PC-9 (cell line): ENCODE measurements at regions not wholly inside any gene's neighbourhood (a gene's known extent, or its start where the extent isn't known, plus 50 kb on each side); places are given as distances from the start of the nearest gene placed in this dataset.

ENCODE experiments used
- BruUV-seq: library from RNA; stranded (reverse); fragments of 400-500 nt; replicated peaks from 2 replicates; lab custom pipeline; 2021; lab: Mats Ljungman, UMichigan
- CTCF ChIA-PET: fragments of 300-600 bp; sonication (Branson Sonifier 250); formaldehyde crosslinking; loops from one replicate; lab custom pipeline; 2022; ENCODE audit warnings: antibody characterized with exemption; lab: Charles Lee
- POLR2A ChIA-PET: fragments of 300-600 bp; sonication (Branson Sonifier 250); formaldehyde crosslinking; loops from one replicate; lab custom pipeline; 2022; ENCODE audit warnings: antibody characterized with exemption; ENCODE audit not compliant: unreplicated experiment; lab: Charles Lee
- DNase-seq, 2 experiments: peaks; one replicate each; pipeline versions ENCODE4 v3.0.0 to v3.0.0-alpha.2; 2015 to 2022; ENCODE audit warnings: mixed read lengths in 1 of 2
- H2AFZ ChIP-seq: fragments of 200-600 bp; sonication (generic); 2 replicates; pipeline ENCODE4 v1.8.1; 2017; ENCODE audit warnings: antibody characterized with exemption
- H3F3A ChIP-seq: fragments of 200-600 bp; sonication (generic); 2 replicates; pipeline ENCODE4 v1.8.1; 2017; ENCODE audit warnings: antibody characterized with exemption, mild to moderate bottlenecking, low read depth; ENCODE audit not compliant: insufficient read depth
- H3K27ac ChIP-seq: fragments of 200-600 bp; sonication (generic); 2 replicates; pipeline ENCODE4 v1.6.1; 2016; ENCODE audit warnings: mixed run types
- H3K27me3 ChIP-seq: fragments of 200-600 bp; sonication (generic); 2 replicates; pipeline ENCODE4 v1.6.1; 2016; ENCODE audit warnings: low read depth, mixed run types; ENCODE audit not compliant: insufficient read depth
- H3K36me3 ChIP-seq: fragments of 200-600 bp; sonication (generic); 2 replicates; pipeline ENCODE4 v1.6.1; 2016; ENCODE audit warnings: low read depth, mixed run types
- H3K4me1 ChIP-seq: fragments of 200-600 bp; sonication (generic); replicated peaks from 2 replicates; pipeline ENCODE4 v1.6.1; 2016; ENCODE audit warnings: mixed run types; ENCODE audit not compliant: insufficient read depth
- H3K4me2 ChIP-seq: fragments of 200-600 bp; sonication (generic); 2 replicates; pipeline ENCODE4 v1.6.1; 2017; ENCODE audit warnings: mixed run types
- H3K4me3 ChIP-seq: fragments of 200-600 bp; sonication (generic); 2 replicates; pipeline ENCODE4 v1.6.1; 2016; ENCODE audit warnings: mixed run types
- H3K79me2 ChIP-seq: fragments of 200-600 bp; sonication (generic); 2 replicates; pipeline ENCODE4 v1.6.1; 2017; ENCODE audit warnings: low read depth, mixed run types
- H3K9me2 ChIP-seq: fragments of 200-600 bp; sonication (generic); 2 replicates; pipeline ENCODE4 v1.8.1; 2017; ENCODE audit warnings: mild to moderate bottlenecking; ENCODE audit not compliant: insufficient read depth
- H3K9me3 ChIP-seq: fragments of 200-600 bp; sonication (generic); 2 replicates; pipeline ENCODE4 v1.8.1; 2016; ENCODE audit warnings: low read depth; ENCODE audit not compliant: insufficient read depth
- H4K20me1 ChIP-seq: fragments of 200-600 bp; sonication (generic); 2 replicates; pipeline ENCODE4 v1.8.1; 2017; ENCODE audit not compliant: insufficient read depth
- EZH2 ChIP-seq: fragments of 200-600 bp; sonication (generic); IDR thresholded peaks from 2 replicates; pipeline ENCODE4 v1.8.0; 2017; ENCODE audit warnings: antibody characterized with exemption, low read depth
- intact Hi-C: fragments of 100-400 bp; cut with micrococcal nuclease; formaldehyde crosslinking; loops from one replicate; pipeline ENCODE4 v1.10.0; 2022; ENCODE audit not compliant: unreplicated experiment
- TF ChIP-seq, protein P1 (sequence below): fragments of 200-600 bp; sonication (generic); conservative IDR thresholded peaks from 2 replicates; pipeline ENCODE4 v1.6.1; 2017; ENCODE audit warnings: mixed run types, antibody characterized with exemption, mild to moderate bottlenecking, moderate library complexity

DNA sequence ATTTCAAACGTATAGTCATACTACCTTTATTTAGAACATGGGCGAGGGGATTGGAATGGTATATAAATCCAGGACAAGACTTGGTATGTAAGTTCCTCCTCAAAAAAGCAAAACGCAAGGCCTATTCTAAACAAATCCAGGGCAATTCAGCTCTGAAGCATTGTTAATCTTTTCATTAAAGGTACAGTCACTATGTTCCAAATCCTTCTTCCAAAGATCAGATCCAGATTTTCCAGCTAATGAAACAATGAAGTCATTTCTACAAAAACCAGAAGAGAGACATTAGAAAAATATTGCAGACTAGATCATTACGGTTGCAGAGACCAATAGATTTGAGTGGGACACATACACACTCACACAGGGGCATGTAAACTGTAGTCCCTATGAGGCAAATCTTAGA is 116.1 kb upstream of the BNC2 start:
- Histone ChIP-seq H3K79me2 (no peaks in the 10 kb centered on the region), H3F3A (no peaks in the 10 kb centered on the region), H3K27ac (no peak overlapping the region), H3K9me2 (no peaks in the 10 kb centered on the region), H3K9me3 (no peaks in the 10 kb centered on the region), H3K4me3 (no peak overlapping the region), H3K36me3 (no peaks in the 10 kb centered on the region), H3K27me3 (no peaks in the 10 kb centered on the region), H4K20me1 (no peaks in the 10 kb centered on the region), H3K4me1 (no peaks in the 10 kb centered on the region), H2AFZ (no peak overlapping the region), H3K4me2 (no peak overlapping the region)
- TF ChIP-seq EZH2 = no peak
- TF ChIP-seq, protein P1, sequence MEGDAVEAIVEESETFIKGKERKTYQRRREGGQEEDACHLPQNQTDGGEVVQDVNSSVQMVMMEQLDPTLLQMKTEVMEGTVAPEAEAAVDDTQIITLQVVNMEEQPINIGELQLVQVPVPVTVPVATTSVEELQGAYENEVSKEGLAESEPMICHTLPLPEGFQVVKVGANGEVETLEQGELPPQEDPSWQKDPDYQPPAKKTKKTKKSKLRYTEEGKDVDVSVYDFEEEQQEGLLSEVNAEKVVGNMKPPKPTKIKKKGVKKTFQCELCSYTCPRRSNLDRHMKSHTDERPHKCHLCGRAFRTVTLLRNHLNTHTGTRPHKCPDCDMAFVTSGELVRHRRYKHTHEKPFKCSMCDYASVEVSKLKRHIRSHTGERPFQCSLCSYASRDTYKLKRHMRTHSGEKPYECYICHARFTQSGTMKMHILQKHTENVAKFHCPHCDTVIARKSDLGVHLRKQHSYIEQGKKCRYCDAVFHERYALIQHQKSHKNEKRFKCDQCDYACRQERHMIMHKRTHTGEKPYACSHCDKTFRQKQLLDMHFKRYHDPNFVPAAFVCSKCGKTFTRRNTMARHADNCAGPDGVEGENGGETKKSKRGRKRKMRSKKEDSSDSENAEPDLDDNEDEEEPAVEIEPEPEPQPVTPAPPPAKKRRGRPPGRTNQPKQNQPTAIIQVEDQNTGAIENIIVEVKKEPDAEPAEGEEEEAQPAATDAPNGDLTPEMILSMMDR = no peak
- no peak for DNase-seq
- intact Hi-C loops = no loop called here
- ChIA-PET POLR2A (no interaction called here), CTCF (no interaction called here)
- BruUV-seq = no TSS peak

DNA sequence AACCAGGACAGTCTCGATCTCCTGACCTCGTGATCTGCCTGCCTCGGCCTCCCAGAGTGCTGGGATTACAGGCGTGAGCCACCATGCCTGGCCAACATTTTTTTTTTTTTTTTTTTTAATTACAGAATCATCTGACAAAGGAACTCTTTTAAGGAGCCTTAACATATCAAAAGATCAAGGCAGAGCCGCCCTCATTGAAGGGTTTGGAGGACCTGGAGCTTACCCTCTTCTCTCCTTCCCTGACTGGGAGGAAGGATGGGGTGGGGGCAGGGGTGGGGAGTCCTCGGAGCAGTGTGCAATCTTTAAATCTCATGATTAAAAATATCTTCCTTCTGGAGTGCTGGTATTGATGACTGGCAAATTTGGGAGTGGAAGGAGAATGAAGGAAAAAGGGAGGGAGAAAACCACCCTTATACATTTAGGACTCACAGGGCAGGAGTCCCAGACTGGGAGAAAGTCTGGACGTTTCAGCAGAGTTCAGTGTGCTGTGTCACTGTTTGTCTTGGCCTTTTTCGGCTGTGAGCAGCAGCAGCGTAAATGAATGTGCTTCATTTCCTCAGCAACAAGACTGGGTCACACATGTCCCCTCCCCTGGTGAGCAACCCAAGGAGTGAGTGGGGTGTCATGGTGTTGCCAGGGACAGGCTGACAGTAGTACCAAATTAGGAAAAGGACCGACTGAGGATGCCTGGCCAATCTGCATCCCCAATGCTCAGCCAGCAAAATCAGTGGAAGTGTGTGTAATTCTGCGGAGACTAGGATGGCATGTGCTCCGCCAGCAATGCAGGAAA is 115.3 kb upstream of the BNC2 start:
- no peaks in the 10 kb centered on the region for H3K36me3 ChIP-seq
- H3K79me2 ChIP-seq = no peaks in the 10 kb centered on the region
- H3F3A ChIP-seq = no peaks in the 10 kb centered on the region
- H4K20me1 ChIP-seq = no peaks in the 10 kb centered on the region
- H2AFZ ChIP-seq = no peak overlapping the region
- H3K4me1 ChIP-seq = no peaks in the 10 kb centered on the region
- H3K9me3 ChIP-seq = no peaks in the 10 kb centered on the region
- no peaks in the 10 kb centered on the region for H3K27me3 ChIP-seq
- ChIA-PET CTCF (no interaction called here), POLR2A (interaction anchor here (0.7 kb wide), 1 partner anchor 250 kb away, joined by 22 read pairs; no protein-coding TSS in a partner anchor)
- intact Hi-C loops = no loop called here
- H3K27ac ChIP-seq = no peak overlapping the region
- DNase-seq = no peak
- TF ChIP-seq, protein P1 = no peak
- no peak for TF ChIP-seq EZH2
- H3K9me2 ChIP-seq = no peaks in the 10 kb centered on the region
- BruUV-seq = no TSS peak
- H3K4me2 ChIP-seq = no peak overlapping the region
- no peak overlapping the region for H3K4me3 ChIP-seq

DNA sequence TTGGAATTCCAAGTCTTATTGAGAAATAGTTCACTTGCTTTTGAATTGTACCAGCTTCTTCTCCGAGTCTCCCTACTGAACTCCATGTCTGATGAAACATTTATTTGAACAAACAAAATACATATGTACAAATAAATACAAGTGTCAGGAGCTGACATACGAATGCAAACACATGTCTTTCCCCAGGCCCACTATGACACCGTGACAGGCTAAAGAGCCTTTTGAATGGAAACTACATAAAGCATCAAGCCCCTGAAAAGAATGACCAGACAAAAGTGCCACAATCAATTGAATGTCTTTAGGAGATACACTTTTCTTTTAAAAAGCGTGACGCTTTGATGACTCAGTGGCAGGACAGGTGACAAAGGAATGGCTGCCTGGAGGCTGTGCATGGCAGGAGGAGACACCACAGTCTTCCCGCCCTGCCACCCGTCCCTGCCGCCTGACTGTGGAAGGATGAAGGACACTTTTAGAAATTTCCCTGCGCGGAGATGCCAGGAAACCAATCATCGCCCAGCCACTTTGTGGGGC is 112.4 kb upstream of the BNC2 start:
- Histone ChIP-seq H4K20me1 (no peaks in the 10 kb centered on the region), H3K27ac (no peak overlapping the region), H3K4me1 (no peaks in the 10 kb centered on the region), H3K4me2 (no peak overlapping the region), H3K36me3 (no peaks in the 10 kb centered on the region), H3K9me2 (no peaks in the 10 kb centered on the region), H3K9me3 (no peaks in the 10 kb centered on the region), H3K79me2 (no peaks in the 10 kb centered on the region), H2AFZ (no peak overlapping the region), H3K4me3 (no peak overlapping the region), H3K27me3 (no peaks in the 10 kb centered on the region), H3F3A (no peaks in the 10 kb centered on the region)
- no TSS peak for BruUV-seq
- intact Hi-C loops = no loop called here
- POLR2A ChIA-PET = no interaction called here
- DNase-seq = no peak
- CTCF ChIA-PET = no interaction called here
- TF ChIP-seq EZH2 = no peak
- TF ChIP-seq, protein P1 = no peak
